ENCODE measurements at regions not wholly inside any gene's neighbourhood (a gene's known extent, or its start where the extent isn't known, plus 50 kb on each side); places are given as distances from the start of the nearest gene placed in this dataset.

- no peak for TF ChIP-seq CTCF (IDR thresholded peaks at IDR 0.05; ENCODE audit: insufficient read depth, low read depth, low read length)
- TF ChIP-seq EZH2 (IDR thresholded peaks at IDR 0.05; ENCODE audit: insufficient read depth, low read length): no peak
Observed at GRCh38 chr15:46461416-46461815, 826.6 kb downstream of the SQOR start.

Data from astrocyte (in vitro differentiated cells and primary cell).